Suppressor macrophage treated with lipopolysaccharide for 1 hour (primary cell): ENCODE measurements at regions not wholly inside any gene's neighbourhood (a gene's known extent, or its start where the extent isn't known, plus 50 kb on each side); places are given as distances from the start of the nearest gene placed in this dataset.
"Not testable (repeated sequence)": the region's sequence is repeated elsewhere in the genome, so short reads cannot be mapped to it uniquely, and the experiment has no call there.

Experiments
- DNase-seq, 3 donors: peaks; one replicate each; pipeline ENCODE4 v3.0.0-alpha.2; 2020 to 2022

- no peak for DNase-seq
These were observed 133.6 kb upstream of the XPO1 start for GRCh38 chr2:61671561-61672315.

- peak; percentile 71 to 89 (median 77) for DNase-seq
These were observed 132.7 kb upstream of the XPO1 start for GRCh38 chr2:61670591-61671501.

- no peak for DNase-seq
These were observed 126.0 kb upstream of the XPO1 start for GRCh38 chr2:61664190-61664589.

GRCh38 chr2:61662990-61663389 is 124.8 kb upstream of the XPO1 start:
- no peak for DNase-seq

- no peak for DNase-seq
These were observed 122.6 kb upstream of the XPO1 start for GRCh38 chr2:61660511-61661388.

DNA sequence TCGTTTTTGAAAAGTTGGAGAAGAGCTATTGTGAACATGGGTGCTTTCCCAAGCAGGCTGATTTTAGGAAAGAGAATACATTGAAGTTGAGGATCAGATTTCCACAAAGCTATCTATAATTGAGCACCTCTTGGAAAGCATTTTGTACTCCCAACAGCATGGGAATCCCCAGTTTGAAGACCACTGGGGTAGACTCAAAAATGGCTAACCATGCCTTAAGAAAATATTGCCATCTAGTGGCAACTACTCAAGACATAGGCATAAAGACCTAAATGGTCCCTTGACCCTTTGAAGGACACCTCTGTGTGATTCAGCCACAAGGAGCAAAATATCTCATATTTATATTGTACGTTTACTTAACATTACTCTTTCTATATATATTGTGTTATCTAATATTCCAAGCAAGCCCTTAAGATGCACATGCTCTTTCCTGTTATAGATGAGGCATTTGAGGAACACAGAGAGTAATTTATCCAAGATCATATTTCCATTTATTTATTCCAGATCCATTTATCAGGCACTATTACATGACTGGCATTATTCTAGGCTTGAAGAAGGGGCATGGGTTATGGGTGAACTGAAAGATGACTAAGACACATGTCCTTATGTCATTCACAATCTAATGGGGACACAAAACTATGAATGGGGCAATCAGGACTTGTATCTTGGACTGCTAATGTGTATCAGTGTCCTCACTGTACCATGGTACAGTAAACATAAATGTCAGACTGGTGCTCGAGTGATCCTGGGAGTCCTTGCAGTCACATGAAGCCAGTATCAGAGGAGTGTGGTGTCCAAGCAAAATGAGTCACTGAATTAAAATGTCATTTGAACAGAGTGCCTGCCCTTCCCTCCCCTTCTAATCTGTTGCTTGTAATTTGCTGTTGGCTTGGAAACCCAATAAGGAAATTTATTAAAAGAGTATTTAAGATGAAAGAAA is 121.0 kb upstream of the XPO1 start:
- DNase-seq, result peak; percentile 54 to 78 (median 76)

GRCh38 chr2:61649946-61650345 is 111.8 kb upstream of the XPO1 start:
- not testable (repeated sequence) for DNase-seq

DNA sequence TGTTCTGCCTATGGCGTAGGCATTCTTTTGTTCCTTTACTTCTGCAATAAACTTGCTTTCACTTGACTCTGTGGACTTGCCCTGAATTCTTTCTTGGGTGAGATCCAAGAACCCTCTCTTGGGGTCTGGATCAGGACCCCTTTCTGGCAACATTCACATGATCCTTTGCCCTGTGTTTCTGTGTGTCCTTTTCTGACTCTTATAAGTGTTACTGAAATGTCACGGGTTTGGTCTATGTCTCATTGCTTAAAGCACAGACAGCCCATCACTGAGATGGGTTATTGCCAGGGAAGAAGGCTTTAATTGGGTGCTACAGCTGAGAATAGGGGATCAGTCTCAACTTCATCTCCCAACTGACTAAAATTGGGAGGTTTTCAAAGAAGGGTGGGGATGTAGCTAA is 110.9 kb upstream of the XPO1 start:
- DNase-seq, result no peak

DNA sequence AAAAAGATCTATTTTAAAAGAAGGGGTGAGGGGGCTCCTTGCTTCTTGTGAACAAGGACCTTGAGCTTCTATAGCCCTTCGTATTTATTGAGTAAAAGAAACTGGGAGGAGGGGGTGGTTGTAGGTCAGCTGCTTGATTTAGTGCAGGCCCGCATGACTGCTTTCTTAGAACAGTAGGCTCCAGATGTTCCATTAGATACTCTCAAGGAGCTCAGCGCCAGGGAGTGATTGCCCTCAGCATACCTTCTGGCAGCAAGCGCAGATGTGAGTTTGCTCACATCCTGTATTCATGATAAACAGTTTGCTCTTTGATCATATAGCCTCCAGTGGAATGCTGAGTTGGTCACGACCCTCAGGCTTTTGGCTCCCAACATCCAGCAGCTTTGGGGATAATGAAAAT is 108.9 kb upstream of the XPO1 start:
- DNase-seq, result no peak

DNA sequence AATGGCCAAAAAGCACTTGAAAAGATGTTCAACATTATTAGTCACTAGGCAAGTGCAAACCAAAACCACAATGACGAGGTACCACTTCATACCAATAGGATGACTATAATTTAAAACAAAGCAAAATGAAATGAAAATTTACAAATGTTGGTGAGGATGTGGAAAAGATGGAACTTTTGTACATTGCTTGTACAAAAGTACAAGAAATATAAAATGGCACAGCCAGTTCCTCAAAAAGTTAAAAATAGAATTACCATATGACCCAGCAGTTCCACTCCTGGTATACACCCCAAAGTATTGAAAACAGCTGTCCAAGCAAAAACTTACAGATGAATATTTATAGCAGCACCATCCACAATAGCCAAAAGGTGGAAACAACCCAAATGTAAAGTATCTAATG is 107.8 kb upstream of the XPO1 start:
- peak in 2 of 3 donors; percentile 37 to 38 for DNase-seq

- not testable (repeated sequence) for DNase-seq
These were observed 105.0 kb upstream of the XPO1 start for GRCh38 chr2:61643153-61643552.

GRCh38 chr2:61640406-61640805 is 102.2 kb upstream of the XPO1 start:
- DNase-seq, result no peak

DNA sequence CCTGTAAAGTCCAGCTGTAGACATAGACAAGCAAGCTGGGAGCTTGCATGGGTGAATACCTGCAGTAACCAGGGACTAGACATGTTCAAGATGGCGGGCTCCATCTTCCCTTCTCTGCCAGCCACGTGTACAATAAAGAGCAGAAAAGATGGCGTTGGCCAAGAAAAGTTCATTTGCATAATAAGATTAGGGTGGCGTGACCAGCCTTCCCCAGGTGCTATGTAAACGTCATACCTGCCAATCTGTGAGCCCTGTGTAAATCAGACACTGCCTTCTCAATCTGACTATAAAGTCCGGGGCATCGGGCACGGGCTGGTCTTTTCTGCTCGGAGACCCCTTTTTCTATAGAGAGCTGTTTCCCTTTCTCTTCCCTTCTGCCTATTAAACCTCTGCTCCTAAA is 101.6 kb upstream of the XPO1 start:
- DNase-seq, result no peak

DNA sequence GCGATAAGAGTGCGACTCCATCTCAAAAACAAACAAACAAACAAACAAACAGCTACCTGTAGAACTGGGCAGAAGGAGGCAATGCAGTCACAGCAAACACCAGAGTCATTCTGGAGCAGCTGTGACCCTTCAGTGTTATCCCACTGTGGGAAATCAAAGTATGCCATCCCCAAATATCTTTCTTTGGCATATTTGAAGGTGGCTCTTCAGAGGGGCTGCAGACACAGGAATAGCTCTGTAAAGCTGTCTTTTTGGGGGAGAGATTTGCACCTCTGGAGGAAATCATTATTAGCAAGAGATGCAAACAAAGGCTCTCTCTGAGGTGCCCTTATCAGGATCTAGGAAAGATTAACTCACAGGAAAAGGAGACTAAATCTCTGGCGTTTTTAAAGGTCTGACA is 98.5 kb upstream of the XPO1 start:
- no peak for DNase-seq

DNA sequence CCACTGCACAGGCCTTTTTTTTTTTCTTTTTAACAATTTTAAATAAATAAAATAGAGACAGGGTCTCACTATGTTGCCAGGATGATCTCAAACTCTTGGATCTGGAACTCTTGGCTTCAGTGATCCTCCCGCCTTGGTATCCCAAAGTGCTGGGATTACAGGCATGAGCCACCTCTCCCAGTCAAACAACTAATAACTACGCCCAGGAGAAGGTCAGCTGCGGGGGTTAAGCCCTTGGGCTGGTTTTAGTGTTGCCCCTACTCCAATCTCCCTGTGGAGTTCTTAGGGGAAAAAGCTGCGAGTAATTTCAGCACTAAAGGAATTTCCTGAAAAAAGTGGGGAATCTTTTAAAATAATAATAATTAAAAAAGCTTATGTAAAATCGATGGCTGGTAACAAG is 96.4 kb upstream of the XPO1 start:
- DNase-seq, result no peak

DNA sequence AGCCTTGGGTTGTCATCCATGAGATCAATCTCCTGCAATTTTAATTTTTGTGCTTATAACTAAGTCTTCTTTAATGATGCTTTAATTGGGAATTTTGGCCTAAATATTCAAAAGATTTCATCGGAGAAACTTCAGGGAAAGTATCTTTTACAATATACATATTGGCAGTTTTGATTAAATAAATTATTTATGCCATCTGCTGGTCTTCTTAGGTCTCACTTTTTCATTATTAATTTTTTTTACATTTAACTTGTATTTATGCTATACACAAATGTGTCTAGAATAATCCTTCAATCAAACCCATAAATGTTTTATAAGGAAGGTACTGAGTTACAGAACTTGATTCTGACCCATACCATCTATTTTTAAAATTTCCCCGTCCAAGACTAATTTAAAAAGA is 95.1 kb upstream of the XPO1 start:
- no peak for DNase-seq

- no peak for DNase-seq
These were observed 94.4 kb upstream of the XPO1 start for GRCh38 chr2:61632276-61633169.

- DNase-seq, result no peak
These were observed 93.2 kb upstream of the XPO1 start for GRCh38 chr2:61631321-61631720.

GRCh38 chr2:61626827-61627226 is 88.7 kb upstream of the XPO1 start:
- DNase-seq, result no peak

DNA sequence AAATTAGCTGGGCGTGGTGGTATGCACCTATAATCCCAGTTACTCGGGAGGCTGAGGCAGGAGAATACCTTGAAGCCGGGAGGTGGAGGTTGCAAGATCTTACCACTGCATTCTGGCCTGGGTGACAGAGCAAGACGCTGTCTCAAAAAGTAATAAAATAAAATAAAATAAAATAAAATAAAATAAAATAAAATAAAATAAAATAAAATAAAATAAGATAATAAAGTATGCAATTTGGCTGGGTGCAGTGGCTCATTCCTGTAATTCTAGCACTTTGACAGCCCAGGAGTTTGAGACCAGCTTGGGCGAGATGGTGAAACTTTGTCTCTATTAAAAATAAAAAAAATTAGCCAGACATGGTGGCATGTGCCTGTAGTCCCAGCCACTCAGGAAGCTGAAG is 85.6 kb upstream of the XPO1 start:
- no peak for DNase-seq
